Right atrium auricular region (tissue), 2 donors: ENCODE measurements at regions not wholly inside any gene's neighbourhood (a gene's known extent, or its start where the extent isn't known, plus 50 kb on each side); places are given as distances from the start of the nearest gene placed in this dataset.
"Not testable (repeated sequence)": the region's sequence is repeated elsewhere in the genome, so short reads cannot be mapped to it uniquely, and the experiment has no call there.

Experiments used
- DNase-seq: peaks from one replicate; pipeline ENCODE4 v3.0.0-alpha.2; 2019; ENCODE audit warnings: low spot score
- H3K27ac ChIP-seq, 2 donors: fragments of 200-600 bp; sonication (generic); 1 replicate in 1 of 2; 2 replicates in 1 of 2; pipeline ENCODE4 v1.5.1; 2016 to 2019
- H3K27me3 ChIP-seq, 2 donors: fragments of 200-600 bp; sonication (generic); one replicate each; pipeline versions ENCODE4 v1.5.1 to v1.6.0; 2017 to 2019
- H3K36me3 ChIP-seq: fragments of 200-600 bp; sonication (generic); one replicate; pipeline ENCODE4 v1.5.1; 2016
- H3K4me1 ChIP-seq, 2 donors: fragments of 200-600 bp; sonication (generic); one replicate each; pipeline versions ENCODE4 v1.5.1 to v1.6.0; 2017 to 2019
- H3K4me3 ChIP-seq, 2 donors: fragments of 200-600 bp; sonication (generic); 1 replicate in 1 of 2; 2 replicates in 1 of 2; pipeline ENCODE4 v1.5.1; 2017 to 2019; ENCODE audit warnings: mild to moderate bottlenecking in 1 of 2, moderate library complexity in 1 of 2
- H3K9me3 ChIP-seq, 2 donors: fragments of 200-600 bp; sonication (generic); one replicate each; pipeline ENCODE4 v1.5.1; 2019
- TF ChIP-seq, protein P1 (sequence below), 2 donors: fragments of 200-600 bp; sonication (generic); IDR thresholded peaks; one replicate each; pipeline ENCODE4 v1.5.1; 2019; ENCODE audit warnings: antibody characterized with exemption in 2 of 2

- no peak overlapping the region for H3K27ac ChIP-seq
- H3K4me3 ChIP-seq, result no peak overlapping the region
- H3K36me3 ChIP-seq, result no peaks in the 10 kb centered on the region
- no peaks in the 10 kb centered on the region for H3K27me3 ChIP-seq
- H3K9me3 ChIP-seq, result no peaks in the 10 kb centered on the region
- no peaks in the 10 kb centered on the region for H3K4me1 ChIP-seq
- no peak for DNase-seq
- TF ChIP-seq, protein P1, sequence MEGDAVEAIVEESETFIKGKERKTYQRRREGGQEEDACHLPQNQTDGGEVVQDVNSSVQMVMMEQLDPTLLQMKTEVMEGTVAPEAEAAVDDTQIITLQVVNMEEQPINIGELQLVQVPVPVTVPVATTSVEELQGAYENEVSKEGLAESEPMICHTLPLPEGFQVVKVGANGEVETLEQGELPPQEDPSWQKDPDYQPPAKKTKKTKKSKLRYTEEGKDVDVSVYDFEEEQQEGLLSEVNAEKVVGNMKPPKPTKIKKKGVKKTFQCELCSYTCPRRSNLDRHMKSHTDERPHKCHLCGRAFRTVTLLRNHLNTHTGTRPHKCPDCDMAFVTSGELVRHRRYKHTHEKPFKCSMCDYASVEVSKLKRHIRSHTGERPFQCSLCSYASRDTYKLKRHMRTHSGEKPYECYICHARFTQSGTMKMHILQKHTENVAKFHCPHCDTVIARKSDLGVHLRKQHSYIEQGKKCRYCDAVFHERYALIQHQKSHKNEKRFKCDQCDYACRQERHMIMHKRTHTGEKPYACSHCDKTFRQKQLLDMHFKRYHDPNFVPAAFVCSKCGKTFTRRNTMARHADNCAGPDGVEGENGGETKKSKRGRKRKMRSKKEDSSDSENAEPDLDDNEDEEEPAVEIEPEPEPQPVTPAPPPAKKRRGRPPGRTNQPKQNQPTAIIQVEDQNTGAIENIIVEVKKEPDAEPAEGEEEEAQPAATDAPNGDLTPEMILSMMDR (IDR thresholded peaks at IDR 0.05), result no peak
These were observed 166.5 kb upstream of the SLIT2 start for GRCh38 chr4:20085156-20085555.

DNA sequence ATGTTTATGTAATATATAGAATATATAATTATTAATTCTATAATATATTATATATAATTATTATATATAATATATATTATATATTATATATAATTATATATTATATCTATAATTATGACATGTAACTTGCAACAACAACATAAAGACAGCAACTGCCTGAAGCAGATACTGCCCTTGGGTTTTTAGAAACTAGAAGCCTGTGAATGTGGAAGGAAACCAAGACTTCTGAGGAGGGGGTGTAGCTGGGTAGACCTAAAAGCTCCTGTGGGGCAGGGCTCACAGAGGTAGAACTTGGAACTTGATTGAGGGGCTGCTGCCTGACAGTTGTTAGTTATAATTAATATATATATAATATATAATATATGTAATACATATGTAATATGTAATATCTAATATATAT is 167.2 kb upstream of the SLIT2 start:
- Histone ChIP-seq H3K4me1 (no peaks in the 10 kb centered on the region), H3K9me3 (no peaks in the 10 kb centered on the region), H3K36me3 (no peaks in the 10 kb centered on the region), H3K27ac (no peak overlapping the region), H3K4me3 (no peak overlapping the region), H3K27me3 (no peaks in the 10 kb centered on the region)
- TF ChIP-seq, protein P1 (IDR thresholded peaks at IDR 0.05), result no peak
- no peak for DNase-seq

DNA sequence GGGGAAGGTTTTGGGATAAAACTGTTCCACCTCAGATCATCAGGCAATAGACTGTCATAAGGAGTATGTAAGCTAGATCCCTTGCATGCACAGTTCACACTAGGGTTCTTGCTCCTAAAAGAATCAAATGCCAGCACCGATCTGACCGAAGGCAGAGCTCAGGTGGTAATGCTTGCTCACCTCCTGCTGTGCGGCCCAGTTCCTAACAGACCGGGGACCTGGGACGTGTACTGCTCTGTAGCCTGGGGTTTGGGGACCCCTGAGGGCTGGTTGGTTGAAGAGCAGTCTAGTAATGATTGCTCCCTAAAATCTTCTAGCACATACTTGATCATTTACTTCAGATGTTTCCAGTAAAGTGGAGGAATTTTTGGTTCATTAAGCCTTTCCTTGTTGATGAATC is 173.1 kb upstream of the SLIT2 start:
- H3K4me1 ChIP-seq, result no peaks in the 10 kb centered on the region
- H3K36me3 ChIP-seq, result no peaks in the 10 kb centered on the region
- DNase-seq, result no peak
- TF ChIP-seq, protein P1 (IDR thresholded peaks at IDR 0.05), result no peak
- H3K4me3 ChIP-seq, result no peak overlapping the region
- no peaks in the 10 kb centered on the region for H3K27me3 ChIP-seq
- no peak overlapping the region for H3K27ac ChIP-seq
- no peaks in the 10 kb centered on the region for H3K9me3 ChIP-seq

- H3K4me3 ChIP-seq, result no peak overlapping the region
- no peaks in the 10 kb centered on the region for H3K36me3 ChIP-seq
- TF ChIP-seq, protein P1 (IDR thresholded peaks at IDR 0.05), result no peak
- no peaks in the 10 kb centered on the region for H3K9me3 ChIP-seq
- H3K27me3 ChIP-seq, result no peaks in the 10 kb centered on the region
- no peaks in the 10 kb centered on the region for H3K4me1 ChIP-seq
- no peak for DNase-seq
- H3K27ac ChIP-seq, result no peak overlapping the region
These were observed 176.3 kb upstream of the SLIT2 start for GRCh38 chr4:20075248-20075871.

- H3K27ac ChIP-seq, result no peak overlapping the region
- no peaks in the 10 kb centered on the region for H3K4me1 ChIP-seq
- H3K4me3 ChIP-seq, result no peak overlapping the region
- H3K27me3 ChIP-seq, result no peaks in the 10 kb centered on the region
- H3K9me3 ChIP-seq, result no peaks in the 10 kb centered on the region
- no peak for DNase-seq
- TF ChIP-seq, protein P1 (IDR thresholded peaks at IDR 0.05), result no peak
- no peaks in the 10 kb centered on the region for H3K36me3 ChIP-seq
These were observed 177.3 kb upstream of the SLIT2 start for GRCh38 chr4:20074450-20074849.

DNA sequence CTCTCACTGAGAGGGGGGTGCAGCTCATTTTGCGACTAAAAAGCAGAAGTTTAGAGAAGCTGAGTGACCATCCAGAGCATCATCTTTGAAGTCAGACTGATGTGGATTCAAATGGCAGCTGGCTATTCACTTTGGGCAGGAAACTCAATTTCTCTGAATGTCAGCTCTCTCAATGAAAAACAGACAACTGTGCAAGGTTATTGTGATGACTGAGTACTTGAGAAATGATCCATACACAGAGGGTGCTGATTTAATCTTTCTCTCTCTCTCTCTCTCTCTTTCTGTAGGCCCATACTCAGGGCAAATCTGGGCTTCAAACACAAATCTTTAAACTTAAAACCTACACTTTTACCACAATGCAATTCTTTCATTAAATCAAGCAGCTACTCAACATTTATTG is 185.8 kb upstream of the SLIT2 start:
- Histone ChIP-seq H3K27me3 (no peaks in the 10 kb centered on the region), H3K27ac (no peak overlapping the region), H3K9me3 (no peaks in the 10 kb centered on the region), H3K4me3 (no peak overlapping the region), H3K4me1 (no peaks in the 10 kb centered on the region), H3K36me3 (no peaks in the 10 kb centered on the region)
- no peak for DNase-seq
- TF ChIP-seq, protein P1 (IDR thresholded peaks at IDR 0.05), result no peak

- not testable (repeated sequence) for H3K27me3 ChIP-seq, DNase-seq, H3K9me3 ChIP-seq, H3K27ac ChIP-seq, H3K4me1 ChIP-seq, H3K4me3 ChIP-seq, H3K36me3 ChIP-seq
These were observed 188.8 kb upstream of the SLIT2 start for GRCh38 chr4:20062857-20063256.
